ENCODE measurements at regions not wholly inside any gene's neighbourhood (a gene's known extent, or its start where the extent isn't known, plus 50 kb on each side); places are given as distances from the start of the nearest gene placed in this dataset.

DNA sequence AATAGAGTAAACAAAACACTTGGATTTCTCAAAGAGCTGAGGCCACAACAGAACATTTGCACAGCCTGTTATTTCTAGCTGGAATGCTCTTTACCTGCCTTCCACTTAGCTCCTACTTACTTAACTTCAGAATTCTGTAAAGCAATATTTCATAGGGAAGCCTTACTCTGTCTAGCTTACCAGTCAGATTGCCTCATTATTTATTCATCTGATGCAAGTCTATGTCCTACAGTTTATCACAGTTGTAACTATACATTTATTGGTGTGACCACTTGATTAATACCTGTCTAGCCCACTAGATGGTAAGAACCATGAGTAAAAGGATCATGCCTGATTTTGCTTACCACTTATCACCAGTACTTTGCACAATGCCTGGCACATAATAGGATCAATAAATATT, 56.1 kb upstream of the ME3 start:
- TF ChIP-seq MAX (IDR thresholded peaks at IDR 0.05; ENCODE audit: low read depth, low read length) = no peak
- no peak for DNase-seq (ENCODE audit: low read depth)

DNA sequence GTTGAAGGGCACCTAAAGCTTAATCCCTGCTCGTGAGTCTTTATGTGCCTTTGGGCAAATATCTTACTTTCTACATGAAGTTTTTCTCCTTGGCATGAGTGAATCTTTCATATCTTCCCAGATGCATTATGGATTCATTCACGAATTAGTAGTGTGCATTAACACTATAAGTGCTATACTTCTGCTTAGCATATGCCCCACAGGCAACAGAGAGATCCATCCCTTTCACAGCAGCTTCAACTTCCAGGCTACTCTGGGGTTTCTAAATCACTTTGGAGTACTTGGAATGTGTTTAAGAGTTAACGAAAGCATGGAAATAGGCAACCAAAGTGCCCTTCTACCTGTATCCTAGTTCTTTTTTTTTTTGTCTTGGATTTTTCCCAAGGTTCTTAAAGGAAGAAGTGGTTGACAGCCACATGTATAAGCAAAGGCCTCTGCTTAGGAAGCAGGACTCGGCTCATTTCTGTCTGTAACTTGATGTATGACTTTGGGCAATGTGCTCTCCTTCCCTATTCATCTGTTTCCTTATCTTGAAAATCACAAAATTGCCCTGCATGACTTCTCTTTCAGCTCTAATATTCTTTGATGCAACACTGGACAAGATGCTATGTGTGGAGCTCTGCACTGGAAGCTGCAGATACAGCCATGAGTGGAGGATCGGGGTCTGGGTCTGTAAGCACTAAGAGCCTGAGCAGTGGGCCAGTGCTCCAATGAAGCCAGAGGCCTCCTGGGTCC, 54.5 kb upstream of the ME3 start:
- H3K4me3 ChIP-seq (ENCODE audit: low read depth, low read length) = no peak overlapping the region
- TF ChIP-seq MAX (IDR thresholded peaks at IDR 0.05; ENCODE audit: low read depth, low read length) = no peak
- DNase-seq (ENCODE audit: low read depth) = no peak

More for the DNA sequence above, 56.1 kb upstream of the ME3 start:
- H3K4me3 ChIP-seq (ENCODE audit: low read depth, low read length) = no peak overlapping the region

DNA sequence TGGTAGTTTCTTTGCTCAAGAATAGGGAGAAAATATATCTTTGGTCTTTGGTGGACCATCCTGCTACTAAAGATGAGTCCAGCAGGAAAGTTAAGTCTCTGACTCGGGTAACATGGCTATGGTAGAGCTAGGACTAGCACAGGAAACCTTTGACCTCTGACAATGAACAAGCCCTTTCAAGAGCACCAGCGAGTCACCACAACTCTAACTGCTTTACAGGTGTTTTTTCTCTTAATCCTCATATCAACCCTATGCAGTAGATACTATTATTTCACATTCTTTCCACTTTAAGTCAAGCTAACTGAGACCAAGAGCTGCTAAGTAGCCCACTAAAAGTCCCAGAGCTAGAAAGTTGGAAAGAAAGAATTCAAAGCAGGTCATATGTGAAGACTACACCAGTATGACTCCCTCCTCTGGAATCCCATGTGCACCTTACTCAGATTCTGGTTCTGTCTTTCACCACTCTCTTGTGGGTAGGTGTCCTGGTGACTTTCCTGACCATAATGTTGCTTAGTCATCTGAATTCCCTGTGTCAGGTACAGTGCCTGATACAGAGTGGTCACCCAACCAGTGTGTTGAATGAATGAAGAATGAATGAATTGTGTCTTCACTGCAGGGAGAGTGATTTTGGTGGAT, 53.8 kb upstream of the ME3 start:
- H3K4me3 ChIP-seq (ENCODE audit: low read depth, low read length) = no peak overlapping the region
- no peak for DNase-seq (ENCODE audit: low read depth)
- TF ChIP-seq MYC (IDR thresholded peaks at IDR 0.05; ENCODE audit: low read depth, low read length) = no peak
- no peak for TF ChIP-seq MAX (IDR thresholded peaks at IDR 0.05; ENCODE audit: low read depth, low read length)
- TF ChIP-seq, protein P1, sequence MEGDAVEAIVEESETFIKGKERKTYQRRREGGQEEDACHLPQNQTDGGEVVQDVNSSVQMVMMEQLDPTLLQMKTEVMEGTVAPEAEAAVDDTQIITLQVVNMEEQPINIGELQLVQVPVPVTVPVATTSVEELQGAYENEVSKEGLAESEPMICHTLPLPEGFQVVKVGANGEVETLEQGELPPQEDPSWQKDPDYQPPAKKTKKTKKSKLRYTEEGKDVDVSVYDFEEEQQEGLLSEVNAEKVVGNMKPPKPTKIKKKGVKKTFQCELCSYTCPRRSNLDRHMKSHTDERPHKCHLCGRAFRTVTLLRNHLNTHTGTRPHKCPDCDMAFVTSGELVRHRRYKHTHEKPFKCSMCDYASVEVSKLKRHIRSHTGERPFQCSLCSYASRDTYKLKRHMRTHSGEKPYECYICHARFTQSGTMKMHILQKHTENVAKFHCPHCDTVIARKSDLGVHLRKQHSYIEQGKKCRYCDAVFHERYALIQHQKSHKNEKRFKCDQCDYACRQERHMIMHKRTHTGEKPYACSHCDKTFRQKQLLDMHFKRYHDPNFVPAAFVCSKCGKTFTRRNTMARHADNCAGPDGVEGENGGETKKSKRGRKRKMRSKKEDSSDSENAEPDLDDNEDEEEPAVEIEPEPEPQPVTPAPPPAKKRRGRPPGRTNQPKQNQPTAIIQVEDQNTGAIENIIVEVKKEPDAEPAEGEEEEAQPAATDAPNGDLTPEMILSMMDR (IDR thresholded peaks at IDR 0.05; ENCODE audit: low read depth, low read length) = no peak
- no peak for TF ChIP-seq POLR2A (IDR thresholded peaks at IDR 0.05; ENCODE audit: extremely low read depth, insufficient read length)

- H3K4me3 ChIP-seq (ENCODE audit: low read depth, low read length) = no peak overlapping the region
- no peak for DNase-seq (ENCODE audit: low read depth)
- no peak for TF ChIP-seq MAX (IDR thresholded peaks at IDR 0.05; ENCODE audit: low read depth, low read length)
- TF ChIP-seq, protein P1 (IDR thresholded peaks at IDR 0.05; ENCODE audit: low read depth, low read length) = no peak
- no peak for TF ChIP-seq MYC (IDR thresholded peaks at IDR 0.05; ENCODE audit: low read depth, low read length)
- TF ChIP-seq POLR2A (IDR thresholded peaks at IDR 0.05; ENCODE audit: extremely low read depth, insufficient read length) = no peak
Measured at GRCh38 chr11:86724137-86724536, 51.7 kb upstream of the ME3 start.

DNA sequence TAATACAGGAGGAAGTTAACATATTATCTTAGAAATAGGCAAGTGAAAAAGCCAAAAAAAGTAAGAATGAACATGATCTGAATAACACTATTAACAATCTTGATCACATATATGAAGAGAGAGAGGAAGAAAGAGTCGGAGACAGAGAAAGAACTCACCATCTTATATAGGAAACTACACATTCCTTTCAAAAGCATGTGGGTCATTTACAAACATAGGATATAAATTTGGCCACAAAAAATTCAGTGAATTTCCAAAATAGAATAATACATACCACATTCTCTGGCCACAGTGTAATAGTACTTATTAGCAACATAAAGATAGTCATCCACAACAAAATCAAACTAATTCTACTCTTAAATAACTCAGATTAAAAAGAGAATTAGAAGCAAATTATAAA, 50.9 kb upstream of the ME3 start:
- no peak overlapping the region for H3K4me3 ChIP-seq (ENCODE audit: low read depth, low read length)

GRCh38 chr11:86722748-86723147, 50.3 kb upstream of the ME3 start:
- TF ChIP-seq, protein P1 (IDR thresholded peaks at IDR 0.05; ENCODE audit: low read depth, low read length) = no peak
- TF ChIP-seq MYC (IDR thresholded peaks at IDR 0.05; ENCODE audit: low read depth, low read length) (no peak), POLR2A (IDR thresholded peaks at IDR 0.05; ENCODE audit: extremely low read depth, insufficient read length) (no peak)
- H3K4me3 ChIP-seq (ENCODE audit: low read depth, low read length) = no peak overlapping the region
- no peak for DNase-seq (ENCODE audit: low read depth)

More for the DNA sequence above, 50.9 kb upstream of the ME3 start:
- no peak for DNase-seq (ENCODE audit: low read depth)
- no peak for TF ChIP-seq MYC (IDR thresholded peaks at IDR 0.05; ENCODE audit: low read depth, low read length)
- no peak for TF ChIP-seq POLR2A (IDR thresholded peaks at IDR 0.05; ENCODE audit: extremely low read depth, insufficient read length)
- TF ChIP-seq, protein P1 (IDR thresholded peaks at IDR 0.05; ENCODE audit: low read depth, low read length) = no peak
- TF ChIP-seq MAX (IDR thresholded peaks at IDR 0.05; ENCODE audit: low read depth, low read length) = no peak
